IPS-18a (cell line): ENCODE measurements at regions not wholly inside any gene's neighbourhood (a gene's known extent, or its start where the extent isn't known, plus 50 kb on each side); places are given as distances from the start of the nearest gene placed in this dataset.

ENCODE experiments used
- H3K27ac ChIP-seq: one replicate; pipeline ENCODE4 v1.5.1; 2013; ENCODE audit warnings: low read length
- H3K27me3 ChIP-seq: one replicate; pipeline ENCODE4 v1.6.1; 2013; ENCODE audit warnings: mild to moderate bottlenecking, low read length; ENCODE audit not compliant: control insufficient read depth, insufficient read depth
- H3K36me3 ChIP-seq: one replicate; pipeline ENCODE4 v1.6.1; 2013; ENCODE audit warnings: low read depth, low read length; ENCODE audit not compliant: control insufficient read depth
- H3K4me1 ChIP-seq: one replicate; pipeline ENCODE4 v1.6.1; 2013; ENCODE audit warnings: low read depth, low read length; ENCODE audit not compliant: control insufficient read depth
- H3K4me3 ChIP-seq: one replicate; pipeline ENCODE4 v1.5.1; 2013; ENCODE audit warnings: low read length
- H3K9ac ChIP-seq: one replicate; pipeline ENCODE4 v1.6.1; 2013; ENCODE audit warnings: mild to moderate bottlenecking, low read length, moderate library complexity
- H3K9me3 ChIP-seq: one replicate; pipeline ENCODE4 v1.6.1; 2013; ENCODE audit warnings: low read depth, low read length; ENCODE audit not compliant: control insufficient read depth

GRCh38 chr3:146969356-146969755 lies 364.2 kb upstream of the PLSCR5 start:
- no peaks in the 10 kb centered on the region for H3K9me3 ChIP-seq
- no peak overlapping the region for H3K4me3 ChIP-seq
- H3K9ac ChIP-seq, result no peak overlapping the region
- H3K27ac ChIP-seq, result no peak overlapping the region
- no peaks in the 10 kb centered on the region for H3K36me3 ChIP-seq
- peaks cover 9% of the 10 kb centered on the region for H3K4me1 ChIP-seq
- H3K27me3 ChIP-seq, result no peaks in the 10 kb centered on the region

GRCh38 chr3:146968204-146968651 lies 363.1 kb upstream of the PLSCR5 start:
- H3K9ac ChIP-seq, result no peak overlapping the region
- no peaks in the 10 kb centered on the region for H3K27me3 ChIP-seq
- H3K27ac ChIP-seq, result no peak overlapping the region
- H3K36me3 ChIP-seq, result no peaks in the 10 kb centered on the region
- H3K4me3 ChIP-seq, result no peak overlapping the region
- H3K4me1 ChIP-seq, result peaks cover 9% of the 10 kb centered on the region
- H3K9me3 ChIP-seq, result no peaks in the 10 kb centered on the region

GRCh38 chr3:146967783-146968182 lies 362.6 kb upstream of the PLSCR5 start:
- H3K36me3 ChIP-seq, result no peaks in the 10 kb centered on the region
- no peak overlapping the region for H3K9ac ChIP-seq
- peaks cover 9% of the 10 kb centered on the region for H3K4me1 ChIP-seq
- H3K4me3 ChIP-seq, result no peak overlapping the region
- H3K27ac ChIP-seq, result no peak overlapping the region
- no peaks in the 10 kb centered on the region for H3K27me3 ChIP-seq
- no peaks in the 10 kb centered on the region for H3K9me3 ChIP-seq

- Histone ChIP-seq H3K36me3 (no peaks in the 10 kb centered on the region), H3K4me3 (no peak overlapping the region), H3K9me3 (no peaks in the 10 kb centered on the region), H3K4me1 (peaks cover 9% of the 10 kb centered on the region), H3K27ac (no peak overlapping the region), H3K9ac (no peak overlapping the region), H3K27me3 (no peaks in the 10 kb centered on the region)
Measured at GRCh38 chr3:146966124-146966523, 361.0 kb upstream of the PLSCR5 start.

- Histone ChIP-seq H3K4me1 (no peaks in the 10 kb centered on the region), H3K9ac (no peak overlapping the region), H3K27ac (no peak overlapping the region), H3K36me3 (no peaks in the 10 kb centered on the region), H3K27me3 (no peaks in the 10 kb centered on the region), H3K9me3 (no peaks in the 10 kb centered on the region), H3K4me3 (no peak overlapping the region)
Measured at GRCh38 chr3:146953511-146953981, 348.4 kb upstream of the PLSCR5 start.

GRCh38 chr3:146948985-146949384 lies 343.8 kb upstream of the PLSCR5 start:
- Histone ChIP-seq H3K4me1 (no peaks in the 10 kb centered on the region), H3K27me3 (no peaks in the 10 kb centered on the region), H3K9me3 (no peaks in the 10 kb centered on the region), H3K27ac (no peak overlapping the region), H3K4me3 (no peak overlapping the region), H3K9ac (no peak overlapping the region), H3K36me3 (no peaks in the 10 kb centered on the region)

GRCh38 chr3:146948186-146948585 lies 343.0 kb upstream of the PLSCR5 start:
- no peaks in the 10 kb centered on the region for H3K27me3 ChIP-seq
- H3K4me3 ChIP-seq, result no peak overlapping the region
- H3K27ac ChIP-seq, result no peak overlapping the region
- H3K9me3 ChIP-seq, result no peaks in the 10 kb centered on the region
- H3K4me1 ChIP-seq, result no peaks in the 10 kb centered on the region
- no peak overlapping the region for H3K9ac ChIP-seq
- H3K36me3 ChIP-seq, result no peaks in the 10 kb centered on the region

GRCh38 chr3:146929696-146930095 lies 324.6 kb upstream of the PLSCR5 start:
- no peak overlapping the region for H3K9ac ChIP-seq
- H3K4me3 ChIP-seq, result no peak overlapping the region
- no peaks in the 10 kb centered on the region for H3K9me3 ChIP-seq
- H3K4me1 ChIP-seq, result no peaks in the 10 kb centered on the region
- no peak overlapping the region for H3K27ac ChIP-seq
- no peaks in the 10 kb centered on the region for H3K27me3 ChIP-seq
- no peaks in the 10 kb centered on the region for H3K36me3 ChIP-seq

GRCh38 chr3:146928421-146929059 lies 323.4 kb upstream of the PLSCR5 start:
- H3K27me3 ChIP-seq, result no peaks in the 10 kb centered on the region
- no peak overlapping the region for H3K9ac ChIP-seq
- no peaks in the 10 kb centered on the region for H3K36me3 ChIP-seq
- H3K9me3 ChIP-seq, result no peaks in the 10 kb centered on the region
- no peak overlapping the region for H3K27ac ChIP-seq
- H3K4me1 ChIP-seq, result no peaks in the 10 kb centered on the region
- H3K4me3 ChIP-seq, result no peak overlapping the region

- Histone ChIP-seq H3K4me1 (no peaks in the 10 kb centered on the region), H3K9me3 (no peaks in the 10 kb centered on the region), H3K27ac (no peak overlapping the region), H3K36me3 (no peaks in the 10 kb centered on the region), H3K4me3 (no peak overlapping the region), H3K9ac (no peak overlapping the region), H3K27me3 (no peaks in the 10 kb centered on the region)
Measured at GRCh38 chr3:146921693-146922092, 316.5 kb upstream of the PLSCR5 start.

- Histone ChIP-seq H3K36me3 (no peaks in the 10 kb centered on the region), H3K4me3 (no peak overlapping the region), H3K9me3 (no peaks in the 10 kb centered on the region), H3K27me3 (no peaks in the 10 kb centered on the region), H3K4me1 (no peaks in the 10 kb centered on the region), H3K9ac (no peak overlapping the region), H3K27ac (no peak overlapping the region)
Measured at GRCh38 chr3:146914409-146914808, 309.3 kb upstream of the PLSCR5 start.

- Histone ChIP-seq H3K27me3 (no peaks in the 10 kb centered on the region), H3K36me3 (no peaks in the 10 kb centered on the region), H3K9ac (no peak overlapping the region), H3K4me3 (no peak overlapping the region), H3K27ac (no peak overlapping the region), H3K9me3 (no peaks in the 10 kb centered on the region), H3K4me1 (no peaks in the 10 kb centered on the region)
Measured at GRCh38 chr3:146912241-146913015, 307.3 kb upstream of the PLSCR5 start.
